AG04449 (cell line): ENCODE measurements at regions not wholly inside any gene's neighbourhood (a gene's known extent, or its start where the extent isn't known, plus 50 kb on each side); places are given as distances from the start of the nearest gene placed in this dataset.

Source experiments
- CTCF ChIA-PET: fragments of 350-600 bp; formaldehyde crosslinking; extraction: SDS; loops from one replicate; lab custom pipeline; 2021; ENCODE audit warnings: antibody characterized with exemption; lab: Yijun Ruan, JAX
- POLR2A ChIA-PET: fragments of 400-600, 350-600 bp; formaldehyde crosslinking; extraction: SDS; loops from one replicate; lab custom pipeline; 2020; ENCODE audit warnings: antibody characterized with exemption, inconsistent platforms; lab: Yijun Ruan, JAX
- DNase-seq: peaks from one replicate; pipeline ENCODE4 v3.0.0-alpha.2; 2010; ENCODE audit warnings: low read depth, low spot score
- H3K4me3 ChIP-seq: 2 replicates; pipeline ENCODE4 v1.5.1; 2011; ENCODE audit warnings: low read depth, mild to moderate bottlenecking, control low read depth, low read length
- CTCF ChIP-seq: IDR thresholded peaks from one replicate; pipeline ENCODE4 v1.5.1; 2011; ENCODE audit warnings: mild to moderate bottlenecking, moderate library complexity, low read length, control low read depth, inconsistent platforms; ENCODE audit not compliant: insufficient read depth; ENCODE audit errors: missing control alignments

- ChIA-PET CTCF (no interaction called here), POLR2A (no interaction called here)
- no peak overlapping the region for H3K4me3 ChIP-seq
- DNase-seq: no peak
- no peak for TF ChIP-seq CTCF
Observed at GRCh38 chr3:135451037-135451785, 514.3 kb upstream of the PPP2R3A start.

- ChIA-PET CTCF (no interaction called here), POLR2A (no interaction called here)
- no peak overlapping the region for H3K4me3 ChIP-seq
- no peak for DNase-seq
- no peak for TF ChIP-seq CTCF
Observed at GRCh38 chr3:135452881-135453280, 512.6 kb upstream of the PPP2R3A start.

- no peak for DNase-seq
- CTCF ChIA-PET: no interaction called here
- no peak for TF ChIP-seq CTCF
- POLR2A ChIA-PET: no interaction called here
- no peak overlapping the region for H3K4me3 ChIP-seq
Observed at GRCh38 chr3:135453326-135453725, 512.2 kb upstream of the PPP2R3A start.

GRCh38 chr3:135454890-135455289 is 510.6 kb upstream of the PPP2R3A start:
- POLR2A ChIA-PET: no interaction called here
- no peak for TF ChIP-seq CTCF
- no peak for DNase-seq
- H3K4me3 ChIP-seq: no peak overlapping the region
- CTCF ChIA-PET: no interaction called here

GRCh38 chr3:135456108-135456790 is 509.3 kb upstream of the PPP2R3A start:
- no peak overlapping the region for H3K4me3 ChIP-seq
- TF ChIP-seq CTCF: no peak
- POLR2A ChIA-PET: no interaction called here
- CTCF ChIA-PET: no interaction called here
- DNase-seq: no peak

- CTCF ChIA-PET: no interaction called here
- TF ChIP-seq CTCF: no peak
Observed at GRCh38 chr3:135458541-135459322, 506.8 kb upstream of the PPP2R3A start.

More at GRCh38 chr3:135458541-135459322, 506.8 kb upstream of the PPP2R3A start:
- H3K4me3 ChIP-seq: no peak overlapping the region
- DNase-seq: no peak
- POLR2A ChIA-PET: no interaction called here
